Left forelimb (tissue), 1 donor: ENCODE measurements at regions not wholly inside any gene's neighbourhood (a gene's known extent, or its start where the extent isn't known, plus 50 kb on each side); places are given as distances from the start of the nearest gene placed in this dataset.
"Not testable (repeated sequence)": the region's sequence is repeated elsewhere in the genome, so short reads cannot be mapped to it uniquely, and the experiment has no call there.

ENCODE experiments used
- DNase-seq: peaks from one replicate; pipeline ENCODE4 v3.0.0-alpha.2; 2018; ENCODE audit warnings: low spot score

DNA sequence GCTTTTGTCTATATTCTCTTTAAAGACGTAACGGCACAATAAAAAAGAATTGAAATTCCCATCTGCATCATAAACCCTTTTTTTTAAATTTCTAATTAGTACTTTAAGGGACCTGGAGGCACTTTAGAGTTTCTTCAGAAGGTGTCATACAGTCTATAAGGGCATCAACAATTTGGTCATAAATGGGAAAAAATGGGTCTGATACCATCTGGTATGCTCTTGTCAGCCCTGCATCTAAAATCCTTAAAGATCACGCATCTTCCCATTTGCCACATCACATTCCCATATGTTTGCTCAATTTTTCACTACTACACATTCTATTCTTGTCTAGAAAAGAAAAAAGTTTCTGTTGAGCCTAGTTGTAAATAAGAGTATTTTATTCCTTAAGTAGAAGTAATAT is 53.8 kb downstream of the COX7C start:
- DNase-seq = no peak

DNA sequence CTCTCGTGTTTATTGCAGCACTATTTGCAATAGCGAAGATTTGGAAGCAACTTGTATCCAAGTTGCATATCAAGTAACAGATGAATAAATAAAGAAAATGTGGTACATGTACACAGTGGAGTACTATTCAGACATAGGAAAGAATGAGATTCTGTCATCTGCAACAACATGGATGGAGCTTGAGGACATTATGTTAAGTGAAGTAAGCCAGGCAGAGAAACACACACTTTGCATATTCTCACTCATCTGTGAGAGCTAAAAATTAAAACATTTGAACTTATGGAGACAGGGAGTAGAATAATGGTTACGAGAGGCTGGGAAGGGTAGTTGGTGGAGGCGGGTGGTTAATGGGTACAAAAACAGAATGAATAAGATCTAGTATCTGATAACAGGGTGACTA is 56.3 kb downstream of the COX7C start:
- no peak for DNase-seq

DNA sequence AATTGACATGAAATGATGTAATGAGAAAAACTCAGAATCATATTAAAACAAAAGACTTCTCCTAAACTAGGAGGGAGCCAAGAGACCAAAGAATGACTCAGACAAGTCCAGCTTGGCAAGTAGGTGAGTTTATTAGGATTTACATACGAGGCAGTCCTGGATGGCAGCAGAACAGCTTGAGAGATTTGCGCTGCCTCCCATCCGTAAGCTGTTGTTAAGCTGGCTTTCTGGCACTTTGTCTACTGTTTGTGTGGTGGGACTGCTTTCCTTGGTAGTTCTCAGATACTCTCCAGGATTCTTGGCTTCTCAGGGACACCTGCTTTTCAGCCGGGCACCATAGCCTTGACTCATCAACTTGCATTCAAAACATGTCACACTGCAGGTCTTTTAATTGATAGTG is 57.6 kb downstream of the COX7C start:
- DNase-seq = no peak

DNA sequence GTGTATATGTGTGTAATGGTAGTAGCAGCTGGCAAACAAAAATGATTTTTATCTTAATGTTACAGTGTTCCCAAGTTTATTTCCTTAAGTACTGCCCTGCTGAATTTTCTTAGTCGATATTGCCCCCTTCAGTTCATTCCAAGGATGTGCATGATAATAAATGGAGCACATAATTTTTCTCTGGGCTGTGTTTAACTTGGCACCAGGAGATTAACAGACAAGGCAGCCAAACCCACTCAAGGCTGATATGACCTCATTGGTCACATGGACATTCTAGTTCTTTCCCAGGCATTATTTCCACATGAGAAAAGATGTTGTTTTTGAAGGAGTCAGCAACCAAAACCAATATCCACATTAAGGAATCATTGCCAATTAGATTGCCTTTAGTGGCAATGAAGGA is 61.8 kb downstream of the COX7C start:
- no peak for DNase-seq

DNA sequence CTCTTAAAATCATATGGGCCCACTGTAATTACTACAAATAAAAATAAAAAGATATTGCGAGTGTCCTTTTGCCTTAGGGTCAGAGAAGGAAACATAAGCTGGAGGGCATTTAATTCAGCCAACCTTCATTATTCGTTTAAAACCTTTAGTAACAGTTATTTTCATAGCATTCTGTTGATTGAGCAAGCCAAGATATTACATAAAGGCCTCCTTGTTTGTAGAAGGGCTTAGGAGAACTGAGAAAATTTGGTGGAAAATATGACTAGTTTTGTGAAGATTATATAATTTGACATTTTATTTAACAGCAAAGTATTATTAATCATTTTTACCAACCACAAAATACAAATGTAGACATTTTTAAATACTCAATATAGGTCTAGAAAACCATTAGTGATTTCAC is 62.2 kb downstream of the COX7C start:
- DNase-seq = no peak

DNA sequence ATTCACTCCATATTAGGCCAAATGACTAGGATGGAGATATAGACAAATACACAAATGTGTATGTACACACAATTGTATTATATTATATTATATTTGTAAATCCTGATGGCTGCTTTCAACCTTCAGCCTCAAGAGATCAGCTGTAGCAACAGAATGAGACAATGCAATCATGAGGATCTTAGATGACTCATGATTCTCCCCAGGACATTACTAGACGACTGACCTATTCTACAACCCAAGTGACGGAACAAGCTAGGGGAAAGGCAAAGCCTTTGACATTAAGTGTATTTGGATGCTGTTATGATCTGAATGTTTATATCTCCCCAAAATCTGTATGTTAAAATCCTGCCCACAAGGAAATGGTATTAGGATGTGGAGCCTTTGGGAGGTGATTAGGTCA is 66.5 kb downstream of the COX7C start:
- DNase-seq = no peak

DNA sequence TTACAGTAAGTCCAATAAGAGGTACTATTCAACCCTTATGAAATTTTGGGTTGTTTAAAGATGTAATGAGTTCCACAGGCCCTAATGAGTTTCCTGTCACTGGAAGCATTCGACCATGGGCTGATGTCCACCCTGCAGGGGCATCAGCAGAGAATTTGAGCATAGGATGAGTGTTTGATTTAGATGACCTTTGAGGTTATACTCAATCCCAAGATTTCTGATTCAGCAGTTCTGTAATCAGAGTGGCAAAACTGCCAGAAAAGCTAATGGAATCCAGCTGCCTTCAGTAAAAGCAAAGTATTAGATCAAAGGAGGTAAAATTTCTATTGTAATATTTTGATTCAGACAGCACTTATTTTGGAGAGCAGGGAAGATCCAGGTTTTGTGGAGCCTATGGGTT is 68.3 kb downstream of the COX7C start:
- no peak for DNase-seq

DNA sequence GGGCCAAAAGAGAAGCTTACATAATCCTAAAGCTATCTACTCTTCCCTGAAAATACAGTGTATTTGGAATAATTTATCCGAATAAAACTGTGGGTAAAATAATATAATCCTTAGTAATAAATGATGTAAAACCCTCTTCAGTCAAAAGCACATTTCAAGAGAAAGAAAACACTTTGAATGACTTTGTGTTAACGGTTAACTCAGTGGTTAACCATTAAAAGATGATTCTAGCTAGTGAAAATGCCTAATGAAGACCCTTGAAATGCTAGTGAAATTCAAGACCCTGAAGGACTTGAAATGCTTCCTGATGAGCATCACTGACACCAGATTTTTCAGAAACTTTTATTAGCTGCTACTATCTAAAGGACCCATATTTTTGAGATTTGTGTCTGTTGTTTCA is 70.7 kb downstream of the COX7C start:
- DNase-seq = no peak

DNA sequence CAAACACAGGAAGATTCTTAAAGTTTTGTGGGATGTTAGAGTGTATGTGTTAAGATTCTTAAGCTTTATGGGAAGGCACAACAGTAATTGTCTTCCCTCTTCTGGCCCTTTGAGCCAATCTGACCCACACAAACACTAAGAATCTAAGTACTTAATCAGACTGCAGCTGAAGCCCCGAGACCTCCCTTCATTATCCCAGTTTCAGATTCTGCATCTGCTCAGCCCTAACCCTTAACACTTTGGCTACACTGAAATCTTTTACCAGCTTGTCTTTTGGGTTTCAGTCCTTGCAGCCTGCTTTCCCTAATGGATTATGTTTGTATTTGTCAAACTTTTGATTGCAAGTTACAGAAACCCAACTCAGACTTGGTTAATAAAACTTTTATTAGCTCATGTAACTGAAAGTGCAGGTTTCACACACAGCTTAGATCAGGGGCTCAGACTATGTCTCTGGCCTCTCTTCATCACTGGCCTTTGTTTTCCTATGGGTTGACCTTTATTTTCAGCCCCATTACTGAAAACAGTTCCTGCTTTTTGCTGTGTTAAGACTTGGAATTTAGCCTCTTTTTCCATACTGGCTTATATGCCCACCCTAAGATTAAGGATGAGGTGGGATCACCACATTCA is 71.5 kb downstream of the COX7C start:
- DNase-seq = no peak

DNA sequence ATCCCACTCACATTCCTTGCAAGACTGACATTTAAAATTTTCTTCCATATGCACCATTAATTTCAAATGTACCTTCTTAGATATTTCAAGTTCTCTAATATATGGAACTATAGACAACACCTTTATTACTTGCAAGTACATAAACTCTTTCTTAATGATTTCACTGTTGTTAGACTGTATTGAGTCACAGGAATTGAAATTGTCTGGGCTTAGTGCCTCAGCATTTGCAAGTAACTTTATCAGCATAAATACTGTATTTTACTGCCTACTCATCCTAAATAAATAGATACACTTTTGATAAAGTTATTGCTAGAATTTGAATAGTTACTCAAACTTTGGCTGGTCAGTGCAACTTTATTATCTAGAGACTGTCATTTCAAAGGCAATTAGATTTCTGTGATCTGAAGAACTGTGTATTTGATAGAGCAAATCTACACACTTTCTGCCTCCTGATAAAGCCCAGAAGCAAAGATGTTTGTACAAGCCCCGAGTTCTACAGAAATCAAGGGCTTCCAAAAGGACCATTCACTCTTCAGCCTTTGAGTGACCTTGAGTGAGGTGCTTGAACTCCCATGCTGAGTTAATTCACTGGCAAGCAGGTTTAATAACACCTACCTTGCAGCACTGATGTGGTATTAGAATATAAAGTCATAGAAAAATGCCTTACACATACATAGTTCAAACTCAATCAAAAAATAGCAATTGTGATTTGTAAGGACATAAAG is 91.6 kb downstream of the COX7C start:
- no peak for DNase-seq

DNA sequence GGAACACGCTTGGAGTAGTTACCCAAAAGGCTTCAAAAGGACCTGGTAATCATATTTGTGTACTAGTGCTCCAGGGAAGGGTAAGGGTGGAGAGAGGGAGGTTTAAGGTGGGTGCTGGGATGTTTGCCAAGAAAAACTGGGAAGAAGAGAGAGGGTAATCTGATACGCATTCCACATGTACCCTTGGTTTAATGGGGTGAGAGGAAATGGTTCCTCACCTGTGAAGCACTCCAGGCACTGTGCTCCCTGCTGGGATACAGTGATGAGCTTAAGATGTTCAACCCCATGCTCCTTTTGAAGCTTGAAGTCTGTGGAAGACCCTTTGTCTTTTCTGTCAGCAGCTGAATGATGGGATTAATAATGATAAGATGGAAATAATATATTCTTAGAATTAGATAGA is 98.4 kb downstream of the COX7C start:
- no peak for DNase-seq

DNA sequence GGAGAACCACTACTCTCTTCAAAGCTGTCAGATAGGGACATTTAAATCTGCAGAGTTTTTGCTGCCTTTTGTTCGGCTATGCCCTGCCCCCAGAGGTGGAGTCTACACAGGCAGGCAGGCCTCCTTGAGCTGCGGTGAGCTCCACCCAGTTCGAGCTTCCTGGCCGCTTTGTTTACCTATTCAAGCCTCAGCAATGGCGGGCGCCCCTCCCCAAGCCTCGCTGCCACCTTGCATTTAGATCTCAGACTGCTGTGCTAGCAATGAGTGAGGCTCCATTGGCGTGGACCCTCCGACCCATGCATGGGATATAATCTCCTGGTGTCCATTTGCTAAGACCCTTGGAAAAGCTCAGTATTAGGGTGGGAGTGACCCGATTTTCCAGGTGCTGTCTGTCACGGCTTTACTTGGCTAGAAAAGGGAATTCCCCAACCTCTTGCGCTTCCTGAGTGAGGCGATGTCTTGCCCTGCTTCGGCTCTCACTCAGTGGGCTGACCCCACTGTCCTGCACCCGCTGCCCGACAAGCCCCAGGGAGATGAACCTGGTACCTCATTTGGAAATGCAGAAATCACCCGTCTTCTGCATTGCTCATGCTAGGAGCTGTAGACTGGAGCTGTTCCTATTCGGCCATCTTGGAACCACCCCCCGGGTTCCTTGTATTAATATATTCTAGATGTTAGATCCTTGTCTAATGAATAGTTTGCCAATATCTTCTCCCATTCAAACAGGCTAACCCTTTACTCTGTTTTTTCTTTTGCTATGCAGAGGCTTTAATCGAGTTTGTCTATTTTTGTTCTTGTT is 113.8 kb downstream of the COX7C start:
- DNase-seq = not testable (repeated sequence)

DNA sequence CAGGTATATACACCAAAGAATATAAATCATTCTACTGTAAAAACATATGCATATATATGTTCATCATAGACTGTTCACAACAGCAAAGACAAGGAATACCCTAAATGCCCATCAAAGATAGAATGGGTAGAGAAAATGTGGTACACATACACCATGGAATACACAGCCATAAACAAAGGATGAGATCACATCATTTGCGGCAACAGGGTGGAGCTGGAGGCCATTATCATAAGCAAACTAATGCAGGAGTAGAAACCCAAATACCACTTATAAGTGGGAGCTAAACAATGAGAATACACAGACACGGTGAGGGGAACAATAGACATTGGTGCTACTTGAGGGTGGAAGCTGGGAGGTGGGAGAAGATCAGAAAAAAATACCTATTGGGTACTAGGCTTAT is 117.6 kb downstream of the COX7C start:
- no peak for DNase-seq

DNA sequence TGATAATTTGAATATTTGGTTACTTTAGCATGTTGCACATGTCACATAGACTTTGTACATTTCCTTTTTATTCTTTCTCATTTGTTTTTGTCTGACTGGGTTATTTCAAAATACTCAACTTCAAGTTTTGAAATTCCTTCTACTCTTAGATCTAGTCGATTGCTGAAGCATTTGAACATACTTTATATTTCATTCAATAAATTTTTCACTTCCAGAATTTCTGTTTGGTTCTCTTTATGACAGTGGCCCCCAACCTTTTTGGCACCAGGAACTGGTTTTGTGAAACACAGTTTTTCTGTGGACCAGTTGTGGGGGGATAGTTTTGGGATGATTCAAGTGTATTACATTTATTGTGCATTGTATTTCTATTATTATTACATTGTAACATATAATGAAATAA is 119.8 kb downstream of the COX7C start:
- DNase-seq = no peak

DNA sequence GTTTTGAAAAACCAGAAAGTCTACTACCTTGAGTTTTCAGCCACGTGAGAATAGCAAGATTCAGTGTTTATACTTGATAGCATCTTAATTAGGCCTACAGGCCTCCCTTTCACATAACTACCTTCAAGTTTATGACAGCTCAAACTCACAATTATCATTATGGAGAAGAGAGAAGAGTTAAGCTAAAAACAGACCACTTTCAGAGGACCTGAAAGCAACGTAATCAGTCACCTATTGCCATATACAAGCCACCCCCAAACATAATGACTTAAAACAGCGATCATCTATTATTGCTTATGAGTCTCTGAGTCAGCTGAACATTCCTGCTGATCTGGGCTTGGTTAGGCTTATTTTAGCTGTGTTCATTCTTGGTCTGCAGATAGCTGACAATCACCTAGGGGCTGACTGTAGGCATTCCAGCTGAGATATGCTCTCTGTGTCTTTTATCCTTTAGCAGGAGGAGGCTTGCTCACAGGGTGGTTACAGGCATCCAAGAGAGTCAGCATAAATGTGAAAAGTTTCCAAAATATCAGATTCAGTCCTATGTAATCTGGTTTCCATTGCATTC is 130.9 kb downstream of the COX7C start:
- no peak for DNase-seq

DNA sequence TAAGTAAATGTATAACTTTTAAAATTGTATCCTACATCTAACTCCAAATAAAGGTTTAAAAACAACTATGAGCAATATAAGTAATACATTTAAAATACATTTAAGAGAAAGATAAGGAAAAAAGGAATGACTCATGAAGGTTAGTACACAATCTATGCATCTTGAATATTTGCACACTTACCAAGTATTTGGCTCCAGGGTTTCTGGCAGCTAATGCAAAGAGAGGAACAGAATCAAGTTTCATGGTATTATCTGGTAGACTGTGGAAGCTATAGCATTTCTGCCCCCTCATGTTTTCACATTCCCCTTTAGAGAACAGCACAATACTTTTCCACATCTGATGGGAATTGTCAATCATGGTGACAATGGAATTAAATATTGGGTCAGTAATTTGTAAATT is 132.1 kb downstream of the COX7C start:
- no peak for DNase-seq

DNA sequence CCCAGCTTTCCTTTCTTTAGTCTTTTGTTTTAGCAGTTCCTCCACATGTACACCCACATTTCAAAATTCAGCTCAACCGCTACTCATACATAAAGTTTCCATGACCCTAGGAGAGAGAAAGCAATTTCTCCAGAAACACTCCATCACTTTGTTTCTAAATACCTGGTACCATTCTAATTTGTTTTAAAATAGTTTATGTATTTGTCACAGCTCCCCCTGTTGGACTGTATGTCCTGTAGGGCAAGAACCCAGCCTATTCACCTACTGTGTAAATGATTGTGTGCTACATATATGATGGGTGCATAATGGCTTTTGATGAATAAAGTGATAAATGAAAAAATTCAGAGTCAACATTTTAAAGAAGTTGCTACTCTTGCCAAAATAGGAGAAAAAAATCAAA is 139.1 kb downstream of the COX7C start:
- no peak for DNase-seq

DNA sequence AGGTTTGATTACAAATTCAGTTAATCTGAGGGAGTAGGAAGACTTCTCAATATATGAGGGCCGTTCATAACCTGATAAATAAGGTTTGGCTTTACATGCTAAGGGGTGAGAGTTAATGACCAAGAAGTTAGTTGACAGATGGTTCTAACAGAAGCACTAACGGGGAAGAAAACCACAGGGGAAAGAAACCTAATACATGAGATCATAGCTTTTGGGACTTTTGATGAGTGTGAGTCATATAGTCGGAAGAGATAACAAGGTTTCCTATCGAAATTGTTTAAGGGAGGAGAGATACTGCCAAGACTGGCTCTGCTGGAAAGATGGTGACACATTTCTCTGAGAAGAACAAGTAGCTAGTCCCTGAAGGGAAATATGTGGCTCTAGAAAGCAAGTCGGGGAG is 140.1 kb downstream of the COX7C start:
- no peak for DNase-seq

DNA sequence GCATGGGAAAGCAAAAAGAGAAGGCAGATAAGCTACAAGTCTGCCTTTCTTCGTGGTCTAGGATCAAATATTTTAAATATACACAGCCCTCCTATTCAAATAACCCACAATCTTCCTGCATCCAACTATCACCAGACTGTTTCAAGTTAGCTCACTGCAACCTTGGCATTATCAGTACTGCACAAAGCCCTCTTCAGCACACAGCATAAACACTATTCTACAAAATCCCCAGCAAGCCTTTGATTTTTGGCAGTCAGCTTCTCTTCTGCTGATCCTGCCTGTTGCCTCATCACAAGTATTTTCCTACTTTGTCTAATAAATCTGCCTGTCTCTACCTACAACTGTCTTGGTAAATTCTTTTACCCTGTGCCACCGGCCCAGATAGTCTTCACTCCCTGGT is 142.9 kb downstream of the COX7C start:
- no peak for DNase-seq

DNA sequence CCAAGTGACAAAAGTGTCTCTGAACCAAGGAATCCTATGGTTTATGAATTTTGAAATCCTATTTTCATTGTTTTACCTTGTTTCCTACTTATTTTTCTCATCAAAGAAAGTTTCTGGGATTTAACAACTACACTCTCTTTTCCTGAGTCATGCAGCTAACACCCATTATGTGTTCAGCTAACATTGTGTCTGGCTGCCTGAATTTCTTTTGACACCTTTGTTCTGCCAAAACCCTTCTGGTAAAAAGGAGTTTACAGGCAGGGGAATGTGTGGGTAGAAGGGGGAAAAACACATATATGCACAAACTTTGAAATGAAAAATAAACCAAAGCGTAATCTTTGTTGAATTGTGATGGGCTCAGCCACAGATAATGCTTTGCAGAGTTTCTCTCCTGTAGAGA is 146.2 kb downstream of the COX7C start:
- no peak for DNase-seq

DNA sequence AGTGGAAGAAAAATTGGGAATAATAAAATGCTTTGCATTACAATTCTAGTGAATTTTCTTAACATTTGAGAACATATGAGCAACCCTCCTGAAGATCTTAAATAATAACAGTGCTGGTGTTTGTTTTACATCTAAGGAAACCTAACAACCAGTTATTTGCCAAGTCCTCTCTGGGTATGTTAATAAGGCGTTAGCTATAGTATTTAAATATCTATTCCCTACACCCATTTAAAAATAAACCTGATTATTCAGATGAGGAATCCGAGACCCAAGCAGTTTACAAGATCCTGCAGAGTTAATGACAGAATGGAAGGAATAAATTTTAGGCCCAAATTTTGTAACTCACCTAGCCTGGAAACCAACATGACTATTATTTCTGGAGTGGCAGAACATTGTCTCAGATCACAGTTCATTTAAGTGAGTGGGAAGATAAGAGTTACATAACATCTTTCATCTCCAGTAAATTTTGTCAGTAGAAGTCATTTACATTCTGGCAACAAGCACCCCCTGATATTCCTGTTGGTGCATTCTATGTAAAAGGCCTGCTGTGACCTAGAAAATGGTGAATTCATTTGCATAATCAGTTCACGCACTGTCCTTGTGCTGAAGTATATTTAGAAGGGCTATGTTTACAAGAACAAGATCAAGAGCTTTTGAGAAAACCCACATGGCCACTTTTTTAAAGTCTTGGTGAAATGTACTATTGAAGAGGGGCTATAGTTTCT is 148.2 kb downstream of the COX7C start:
- DNase-seq = no peak

DNA sequence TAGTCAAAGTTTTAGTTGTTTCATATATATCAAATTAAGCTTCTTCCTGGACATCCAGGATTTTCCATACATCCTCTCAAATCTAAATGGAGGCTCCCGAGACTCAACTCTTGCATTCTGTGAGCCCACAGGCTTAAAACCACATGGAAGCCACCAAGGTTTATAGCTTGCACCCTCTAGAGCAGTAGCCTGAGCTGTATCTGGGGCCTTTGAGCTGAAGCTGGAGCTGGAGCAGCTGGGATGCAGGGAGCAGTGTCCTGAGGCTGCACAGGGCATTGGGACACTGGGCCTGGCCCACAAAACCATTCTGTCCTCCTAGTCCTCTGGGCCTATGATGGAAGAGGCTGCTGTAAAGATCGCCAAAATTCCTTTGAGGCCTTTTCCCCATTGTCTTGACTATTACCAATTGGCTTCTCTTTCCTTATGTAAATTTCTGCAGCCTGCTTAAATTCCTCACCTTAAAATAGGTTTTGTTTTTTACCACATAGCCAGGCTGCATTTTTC is 151.0 kb downstream of the COX7C start:
- no peak for DNase-seq
